PFSK-1 (cell line): ENCODE measurements at regions not wholly inside any gene's neighbourhood (a gene's known extent, or its start where the extent isn't known, plus 50 kb on each side); places are given as distances from the start of the nearest gene placed in this dataset.

Source experiments
- POLR2AphosphoS5 ChIP-seq: IDR thresholded peaks from 2 replicates; pipeline ENCODE4 v1.6.1; 2012; ENCODE audit warnings: low read depth, mild to moderate bottlenecking, control low read depth, low read length, moderate library complexity
- TAF1 ChIP-seq: IDR thresholded peaks from 2 replicates; pipeline ENCODE4 v1.6.1; 2012; ENCODE audit warnings: low read length, control low read depth, borderline replicate concordance; ENCODE audit not compliant: insufficient read depth

DNA sequence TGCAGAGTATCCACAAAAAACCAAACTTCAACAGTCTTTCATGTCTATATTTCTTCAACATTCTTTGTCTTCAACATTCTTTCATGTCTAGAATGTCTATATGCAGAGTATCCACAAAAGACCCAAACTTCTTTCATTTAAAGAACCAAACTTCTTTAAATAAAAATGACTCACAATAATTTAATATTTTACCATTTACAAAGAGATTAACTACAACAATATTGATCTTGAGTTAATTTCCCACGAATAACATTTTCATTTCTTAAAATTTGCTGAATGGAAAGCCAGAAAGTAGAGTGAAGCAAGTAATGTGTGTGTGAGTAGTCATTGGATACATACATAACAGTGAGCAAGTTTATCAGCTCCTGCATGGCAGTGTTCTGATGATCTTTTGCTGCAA, 1069.7 kb downstream of the EFNB2 start, which contains the start of gene DAOA:
- TF ChIP-seq TAF1 (no peak), POLR2AphosphoS5 (no peak)
